GM18870 (cell line): ENCODE measurements at regions not wholly inside any gene's neighbourhood (a gene's known extent, or its start where the extent isn't known, plus 50 kb on each side); places are given as distances from the start of the nearest gene placed in this dataset.
"Not testable (repeated sequence)": the region's sequence is repeated elsewhere in the genome, so short reads cannot be mapped to it uniquely, and the experiment has no call there.

Source experiments
- ATAC-seq: cut with Tn5 transposase; IDR thresholded peaks from one replicate; pipeline ENCODE4 v1.9.1; 2021; ENCODE audit warnings: moderate library complexity; ENCODE audit not compliant: unreplicated experiment

DNA sequence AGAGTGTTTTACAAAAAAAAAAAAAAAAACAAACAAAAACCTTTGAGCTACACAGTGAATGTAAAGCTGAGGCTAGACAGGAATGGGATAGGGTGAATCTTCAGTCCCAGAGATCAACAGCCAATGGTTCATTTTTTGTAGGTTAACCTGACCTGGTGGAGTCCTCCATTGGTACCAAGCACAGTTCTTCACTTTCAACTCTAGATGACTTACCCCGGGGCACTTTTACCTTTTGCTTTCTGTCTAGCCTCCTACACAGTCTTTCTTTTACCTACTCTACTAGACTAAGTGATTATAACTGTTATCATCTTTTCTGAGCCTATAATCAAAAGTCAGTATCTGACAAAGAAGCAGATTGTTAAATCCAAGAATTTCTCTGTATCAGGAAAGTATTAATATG, 50.9 kb downstream of the ANXA2R start:
- no peak for ATAC-seq

DNA sequence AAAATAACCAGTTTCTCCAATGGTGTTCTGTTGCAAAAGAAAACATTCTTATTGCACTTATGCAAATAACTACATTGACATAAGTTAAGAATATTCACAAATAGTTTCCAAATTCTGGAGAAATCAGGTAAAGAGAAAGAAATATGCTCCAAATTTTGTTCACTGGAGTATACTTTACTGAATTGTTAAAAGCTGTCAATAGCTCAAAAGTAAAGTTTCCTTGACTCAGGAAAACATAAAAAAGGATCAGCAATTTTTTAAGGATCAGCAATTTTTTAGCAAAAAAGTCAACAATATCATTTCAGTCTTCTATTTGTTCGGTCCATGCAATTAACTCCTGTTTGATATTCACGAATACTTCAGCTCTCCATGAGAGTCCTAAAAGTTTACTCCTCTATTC, 51.6 kb downstream of the ANXA2R start:
- no peak for ATAC-seq

DNA sequence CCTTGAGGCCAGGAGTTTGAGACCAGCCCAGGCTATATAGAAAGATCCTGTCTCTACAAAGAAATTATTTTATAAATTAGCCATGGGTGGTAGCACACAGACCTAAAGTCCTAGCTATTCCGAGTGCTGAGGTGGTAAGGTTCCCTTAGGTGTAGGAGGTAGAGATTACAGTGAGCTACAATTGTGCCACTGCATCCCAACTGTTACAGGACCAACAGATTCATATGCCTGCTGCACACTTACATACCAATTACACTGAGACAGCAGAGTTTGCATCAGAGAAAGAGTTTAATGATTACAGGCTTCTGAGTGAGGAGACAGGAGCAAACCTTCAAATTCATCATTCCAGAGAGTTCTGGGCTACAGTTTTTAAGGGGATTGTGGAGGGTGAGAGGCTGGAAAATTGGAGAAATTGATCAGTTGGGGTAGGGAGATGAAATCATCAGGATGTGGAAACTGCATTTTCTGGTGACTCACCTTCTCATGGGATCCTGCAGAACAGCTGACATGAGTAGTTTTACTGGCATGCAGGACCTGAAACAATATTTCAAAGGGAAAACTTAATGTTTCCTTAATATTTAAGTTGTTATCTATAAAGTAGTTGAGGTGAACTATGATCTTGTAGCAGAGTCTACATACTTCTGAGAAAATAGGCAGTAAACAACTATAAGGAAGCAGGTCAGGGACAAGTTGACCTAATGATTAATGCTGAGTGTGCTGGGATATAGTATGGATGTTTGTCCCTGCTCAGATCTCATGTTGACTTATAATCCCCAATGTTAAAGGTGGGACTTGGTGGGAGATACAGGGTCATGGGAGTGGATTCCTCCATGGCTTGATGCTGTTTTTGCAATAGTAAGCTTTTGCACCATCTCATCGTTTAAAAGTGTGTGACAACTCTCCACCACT, 54.7 kb downstream of the ANXA2R start:
- ATAC-seq = no peak

DNA sequence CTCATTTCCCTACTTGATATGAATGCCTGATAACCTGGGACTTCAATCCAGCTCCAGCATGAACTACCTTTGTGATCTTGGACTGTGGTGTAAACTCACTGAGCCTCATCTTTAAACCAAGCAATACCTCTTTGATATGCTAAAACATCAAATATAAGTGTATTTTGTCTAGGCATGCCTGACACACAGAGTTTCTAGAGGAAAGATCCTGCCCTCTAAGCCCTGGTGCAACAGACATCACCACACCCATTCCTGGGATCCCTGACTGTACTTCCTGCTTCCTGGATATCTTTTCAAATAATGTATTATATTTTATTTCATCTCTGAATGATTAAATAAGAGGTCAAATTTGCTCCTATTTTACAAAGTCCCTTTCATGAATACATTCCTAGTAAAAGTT, 55.8 kb downstream of the ANXA2R start:
- ATAC-seq = no peak

DNA sequence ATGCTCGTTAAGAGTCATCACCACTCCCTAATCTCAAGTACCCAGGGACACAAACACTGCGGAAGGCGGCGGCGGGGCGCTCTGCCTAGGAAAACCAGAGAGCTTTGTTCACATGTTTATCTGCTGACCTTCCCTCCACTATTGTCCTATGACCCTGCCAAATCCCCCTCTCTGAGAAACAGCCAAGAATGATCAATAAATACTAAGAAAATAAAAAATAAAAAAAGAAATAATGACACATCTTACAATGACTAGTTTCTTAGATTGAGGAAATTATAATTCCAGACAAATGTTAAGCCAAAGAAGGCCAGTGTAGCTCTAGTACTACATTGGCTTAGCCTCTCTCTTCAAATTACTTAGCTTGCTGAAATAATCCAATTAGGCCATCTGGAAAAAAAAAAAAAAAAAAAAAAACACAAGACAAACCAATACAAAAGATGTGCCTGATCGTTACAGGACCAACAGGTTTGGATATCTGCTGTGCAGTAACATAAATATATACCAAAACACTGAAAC, 58.0 kb downstream of the ANXA2R start:
- ATAC-seq = no peak

DNA sequence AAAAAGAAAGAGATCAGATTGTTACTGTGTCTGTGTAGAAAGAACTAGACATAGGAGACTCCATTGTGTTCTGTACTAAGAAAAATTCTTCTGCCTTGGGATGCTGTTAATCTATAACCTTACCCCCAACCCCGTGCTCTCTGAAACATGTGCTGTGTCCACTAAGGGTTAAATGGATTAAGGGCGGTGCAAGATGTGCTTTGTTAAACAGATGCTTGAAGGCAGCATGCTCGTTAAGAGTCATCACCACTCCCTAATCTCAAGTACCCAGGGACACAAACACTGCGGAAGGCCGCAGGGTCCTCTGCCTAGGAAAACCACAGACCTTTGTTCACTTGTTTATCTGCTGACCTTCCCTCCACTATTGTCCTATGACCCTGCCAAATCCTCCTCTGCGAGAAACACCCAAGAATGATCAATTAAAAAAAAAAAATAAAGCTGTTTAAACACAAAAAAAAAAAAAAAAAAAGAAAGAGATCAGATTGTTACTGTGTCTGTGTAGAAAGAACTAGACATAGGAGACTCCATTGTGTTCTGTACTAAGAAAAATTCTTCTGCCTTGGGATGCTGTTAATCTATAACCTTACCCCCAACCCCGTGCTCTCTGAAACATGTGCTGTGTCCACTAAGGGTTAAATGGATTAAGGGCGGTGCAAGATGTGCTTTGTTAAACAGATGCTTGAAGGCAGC, 58.6 kb downstream of the ANXA2R start:
- ATAC-seq = not testable (repeated sequence)

DNA sequence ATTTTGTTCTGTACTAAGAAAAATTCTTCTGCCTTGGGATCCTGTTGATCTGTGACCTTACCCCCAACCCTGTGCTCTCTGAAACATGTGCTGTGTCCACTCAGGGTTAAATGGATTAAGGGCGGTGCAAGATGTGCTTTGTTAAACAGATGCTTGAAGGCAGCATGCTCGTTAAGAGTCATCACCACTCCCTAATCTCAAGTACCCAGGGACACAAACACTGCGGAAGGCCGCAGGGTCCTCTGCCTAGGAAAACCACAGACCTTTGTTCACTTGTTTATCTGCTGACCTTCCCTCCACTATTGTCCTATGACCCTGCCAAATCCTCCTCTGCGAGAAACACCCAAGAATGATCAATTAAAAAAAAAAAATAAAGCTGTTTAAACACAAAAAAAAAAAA, 59.1 kb downstream of the ANXA2R start:
- ATAC-seq = not testable (repeated sequence)

DNA sequence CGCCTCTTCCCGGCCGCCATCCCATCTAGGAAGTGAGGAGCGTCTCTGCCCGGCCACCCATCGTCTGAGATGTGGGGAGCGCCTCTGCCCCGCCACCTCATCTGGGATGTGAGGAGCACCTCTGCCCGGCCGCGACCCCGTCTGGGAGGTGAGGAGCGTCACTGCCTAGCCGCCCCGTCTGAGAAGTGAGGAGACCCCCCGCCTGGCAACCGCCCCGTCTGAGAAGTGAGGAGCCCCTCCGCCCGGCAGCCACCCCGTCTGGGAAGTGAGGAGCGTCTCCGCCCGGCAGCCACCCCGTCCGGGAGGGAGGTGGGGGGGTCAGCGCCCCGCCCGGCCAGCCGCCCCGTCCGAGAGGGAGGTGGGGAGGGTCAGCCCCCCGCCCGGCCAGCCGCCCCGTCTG, 59.7 kb downstream of the ANXA2R start:
- ATAC-seq = not testable (repeated sequence)

DNA sequence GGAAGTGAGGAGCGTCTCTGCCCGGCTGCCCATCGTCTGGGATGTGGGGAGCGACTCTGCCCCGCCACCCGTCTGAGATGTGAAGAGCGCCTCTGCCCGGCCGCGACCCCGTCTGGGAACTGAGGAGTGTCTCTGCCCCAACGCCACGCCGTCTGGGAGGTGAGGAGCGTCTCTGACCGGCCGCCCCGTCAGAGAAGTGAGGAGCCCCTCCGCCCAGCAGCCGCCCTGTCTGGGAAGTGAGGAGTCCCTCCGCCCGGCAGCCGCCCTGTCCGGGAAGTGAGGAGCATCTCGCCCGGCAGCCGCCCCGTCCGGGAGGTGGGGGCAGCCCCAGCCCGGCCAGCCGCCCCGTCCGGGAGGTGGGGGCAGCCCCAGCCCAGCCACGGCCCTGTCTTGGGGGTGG, 60.9 kb downstream of the ANXA2R start:
- ATAC-seq = not testable (repeated sequence)

DNA sequence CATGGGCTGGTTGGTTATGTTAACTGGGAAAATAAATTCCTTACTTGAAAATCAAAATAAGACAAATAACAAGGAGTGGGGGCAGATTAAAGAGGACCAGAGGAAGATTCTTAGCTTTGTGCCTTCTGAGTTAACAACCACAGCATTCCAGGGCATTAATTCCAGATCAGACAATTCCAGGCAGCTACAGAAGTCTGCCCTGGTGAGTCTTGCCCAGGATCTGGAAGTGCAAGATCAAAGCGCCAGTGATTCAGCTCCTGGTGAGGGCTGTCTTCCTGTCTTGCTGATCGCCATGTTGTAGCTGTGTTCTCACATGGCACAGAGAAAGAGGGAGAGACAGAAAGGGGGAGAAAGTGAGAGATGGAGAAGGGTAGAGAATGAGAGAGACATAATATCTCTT, 65.6 kb downstream of the ANXA2R start:
- no peak for ATAC-seq

DNA sequence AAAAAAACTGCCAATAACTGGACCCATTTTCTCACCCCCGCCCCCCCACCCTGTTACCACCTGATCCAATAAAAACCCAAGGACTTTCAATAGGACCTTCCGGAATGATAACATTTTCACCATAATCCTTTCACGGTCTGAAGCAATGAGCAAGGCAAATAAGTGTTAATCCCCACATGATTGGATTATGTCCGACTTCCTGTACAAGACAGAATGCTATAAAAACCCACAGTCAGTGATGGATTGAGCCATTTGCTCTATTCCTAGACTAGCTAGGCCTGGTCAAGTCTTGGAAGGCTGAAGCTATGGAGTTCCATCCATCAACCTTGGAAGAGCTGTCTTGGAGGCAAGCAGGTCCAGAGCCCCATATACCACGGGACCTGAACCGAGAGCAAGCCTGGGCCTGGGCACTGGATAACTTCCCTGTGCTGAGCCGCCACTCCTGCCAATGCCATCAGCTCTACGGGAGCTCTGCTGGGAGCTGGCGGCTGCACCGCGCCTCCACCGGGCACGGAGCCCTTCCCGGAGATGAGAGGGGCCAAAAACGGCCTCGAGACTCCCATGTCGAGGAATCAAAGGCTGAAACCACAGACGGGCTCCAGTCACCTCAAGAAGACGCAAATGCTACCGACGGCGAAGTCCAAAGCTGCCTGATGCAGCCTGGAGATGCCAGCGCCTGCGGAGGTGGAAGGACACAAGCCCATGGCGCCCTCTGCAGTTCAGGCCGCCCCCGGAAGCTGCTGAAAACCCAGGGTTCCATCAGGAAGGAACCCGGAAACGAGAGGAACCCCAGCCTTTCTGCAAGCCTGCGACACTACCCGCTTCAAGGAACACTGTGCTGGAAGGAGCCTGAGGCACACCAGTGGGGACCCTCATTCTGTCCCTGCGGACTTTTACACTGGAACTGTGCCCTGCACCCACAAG, 69.2 kb downstream of the ANXA2R start:
- ATAC-seq = no peak

DNA sequence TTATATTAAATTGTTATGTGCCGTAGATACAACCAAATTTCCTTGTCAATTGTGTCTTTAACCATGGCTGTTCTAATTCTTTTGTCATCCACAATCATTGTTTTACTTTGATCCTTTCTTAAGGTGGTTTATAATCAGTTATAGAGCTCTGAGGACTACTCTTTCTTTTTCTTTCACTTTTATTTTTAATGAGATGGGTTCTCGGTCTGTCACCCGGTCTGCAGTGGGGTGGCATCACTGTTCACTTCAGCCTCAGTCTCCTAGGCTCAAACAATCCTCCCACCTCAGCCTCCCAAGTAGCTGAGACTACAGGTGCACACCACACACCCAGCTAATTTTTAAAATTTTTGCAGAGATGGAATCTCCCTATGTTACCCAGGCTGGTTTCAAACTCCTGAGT, 74.2 kb downstream of the ANXA2R start:
- no peak for ATAC-seq

DNA sequence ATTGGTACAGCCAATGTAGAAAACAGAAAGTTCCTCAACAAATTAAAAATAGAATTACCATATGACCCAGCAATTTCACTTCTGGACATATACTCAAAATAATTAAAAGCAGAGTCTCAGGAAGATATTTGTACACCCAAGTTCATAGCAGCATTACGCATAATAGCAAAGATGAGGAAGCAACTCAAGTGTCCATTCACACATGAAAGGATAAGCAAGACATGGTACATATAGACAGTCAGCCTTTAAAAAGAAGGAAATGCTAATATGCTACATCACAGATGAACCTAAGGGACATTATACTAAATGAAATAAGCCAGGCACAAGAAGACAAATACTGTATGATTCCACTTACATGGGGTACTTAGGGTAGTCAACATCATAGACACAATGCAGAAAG, 76.7 kb downstream of the ANXA2R start:
- ATAC-seq = no peak

DNA sequence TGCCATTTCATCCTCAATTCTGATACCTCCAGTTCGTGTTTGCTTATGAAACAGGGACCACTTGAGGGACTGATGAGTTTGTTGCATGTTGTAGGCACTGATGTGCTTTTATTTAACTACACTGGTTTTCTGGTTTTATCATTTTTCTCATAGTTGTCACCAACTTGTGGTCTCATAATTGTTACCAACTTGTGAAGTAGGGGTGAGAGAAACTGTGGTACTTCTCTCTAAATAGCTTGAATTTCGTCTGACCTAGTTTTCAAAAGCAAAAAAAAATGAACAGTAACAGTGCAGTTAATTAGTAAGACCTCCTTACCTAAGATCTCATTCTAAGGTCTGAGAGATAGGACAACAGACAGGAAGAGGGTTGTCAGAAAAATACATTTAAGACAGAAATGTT, 78.0 kb downstream of the ANXA2R start:
- ATAC-seq = no peak

DNA sequence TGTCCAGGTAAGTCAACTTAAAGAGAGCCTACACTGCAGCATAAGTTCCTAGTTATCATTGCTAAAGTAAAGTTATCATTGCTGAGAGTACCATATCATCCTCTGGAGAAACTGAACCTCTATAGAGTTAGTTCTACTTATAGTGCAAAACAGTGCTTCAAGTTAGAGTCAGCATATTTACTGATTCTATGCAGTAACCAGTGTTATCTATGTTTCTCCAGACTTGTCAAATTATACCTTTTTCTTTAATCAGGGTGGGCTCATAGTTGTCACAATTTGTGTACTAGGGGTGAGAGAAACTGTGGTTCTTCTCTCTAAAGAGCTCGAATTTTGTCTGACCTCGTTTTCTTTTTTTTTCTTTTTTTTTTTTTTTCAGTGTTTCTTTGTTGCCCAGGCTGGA, 79.6 kb downstream of the ANXA2R start:
- no peak for ATAC-seq

DNA sequence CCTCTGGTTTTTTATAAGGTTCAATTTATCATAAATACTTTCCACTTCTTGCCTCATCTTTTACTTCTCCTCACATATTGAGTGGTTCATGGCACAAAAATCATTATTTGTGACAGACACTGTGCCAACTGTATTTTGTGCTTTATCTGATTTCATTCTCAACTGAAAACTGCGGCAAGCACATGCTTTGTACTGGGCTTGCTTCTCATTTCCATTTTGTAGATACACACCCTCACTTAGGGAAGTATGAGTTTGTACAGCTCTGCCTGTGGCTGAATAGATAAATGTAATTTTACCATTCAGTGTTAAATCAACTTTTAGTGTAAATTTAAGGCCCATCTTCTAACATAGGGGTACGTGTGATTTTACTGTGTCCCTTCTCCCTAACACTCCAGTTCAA, 83.6 kb downstream of the ANXA2R start:
- ATAC-seq = no peak

DNA sequence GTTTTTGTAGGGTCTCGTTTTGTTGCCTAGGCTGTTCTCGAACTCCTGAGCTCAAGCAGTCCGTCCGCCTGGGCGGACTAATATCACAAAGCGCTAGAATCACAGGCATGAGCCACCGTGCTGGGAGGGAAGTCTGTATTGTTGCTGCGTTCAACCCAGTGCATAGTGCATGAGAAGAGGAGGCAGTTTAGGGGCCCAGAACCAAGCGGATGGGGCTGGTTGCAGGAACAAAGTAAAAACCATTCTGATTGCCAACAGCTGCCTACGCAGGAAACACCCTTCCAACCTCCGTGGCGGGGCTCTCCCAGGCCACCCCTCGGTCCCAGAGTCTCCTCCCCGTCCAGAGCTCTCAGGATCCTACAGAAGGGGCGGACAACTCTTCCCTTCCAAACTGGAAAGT, 87.1 kb downstream of the ANXA2R start:
- no peak for ATAC-seq

DNA sequence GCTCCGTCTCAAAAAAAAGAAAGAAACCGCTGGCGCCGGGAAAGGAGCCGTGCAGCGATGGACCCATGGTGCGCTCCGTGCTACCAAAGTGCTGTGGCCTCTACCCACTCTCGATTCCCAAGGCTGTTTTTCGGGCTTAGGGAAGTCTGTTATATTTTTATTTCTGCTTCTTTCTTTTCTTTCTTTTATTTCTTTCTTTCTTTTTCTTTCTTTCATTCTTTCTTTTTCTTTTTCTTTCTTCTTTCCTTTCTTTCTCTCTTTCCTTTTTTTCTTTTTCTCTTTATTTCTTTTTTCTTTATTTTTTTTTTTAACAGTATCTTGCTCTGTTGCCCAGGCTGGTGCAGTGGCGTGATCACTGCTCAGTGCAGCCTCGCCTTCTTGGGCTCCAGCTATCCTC, 87.5 kb downstream of the ANXA2R start:
- ATAC-seq = no peak

DNA sequence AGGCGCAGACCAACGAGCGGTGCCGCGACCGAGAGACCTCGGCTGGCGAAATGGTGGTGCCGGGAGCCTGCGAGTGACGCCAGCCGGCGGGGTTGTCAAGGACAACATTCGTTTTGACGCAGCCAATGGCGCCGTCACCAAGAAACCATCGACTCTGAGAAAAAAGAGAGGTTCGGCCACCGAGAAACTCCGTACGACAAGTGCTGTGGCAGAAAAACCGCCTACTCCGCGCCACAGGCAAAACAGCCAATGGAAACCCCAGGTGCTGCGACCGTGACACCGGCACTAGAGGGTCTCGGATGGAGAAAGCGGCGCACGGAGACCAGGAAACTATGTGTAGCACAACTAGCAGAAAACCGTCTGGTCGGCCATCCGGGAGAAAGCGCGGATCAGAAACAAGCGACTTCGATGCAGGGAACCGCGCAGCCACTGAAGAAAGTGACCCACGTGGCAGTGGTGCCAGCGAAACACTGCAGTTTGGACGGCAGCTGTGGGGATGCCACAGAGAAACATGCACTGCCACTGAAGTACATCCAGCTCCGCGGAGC, 88.8 kb downstream of the ANXA2R start:
- ATAC-seq = no peak

DNA sequence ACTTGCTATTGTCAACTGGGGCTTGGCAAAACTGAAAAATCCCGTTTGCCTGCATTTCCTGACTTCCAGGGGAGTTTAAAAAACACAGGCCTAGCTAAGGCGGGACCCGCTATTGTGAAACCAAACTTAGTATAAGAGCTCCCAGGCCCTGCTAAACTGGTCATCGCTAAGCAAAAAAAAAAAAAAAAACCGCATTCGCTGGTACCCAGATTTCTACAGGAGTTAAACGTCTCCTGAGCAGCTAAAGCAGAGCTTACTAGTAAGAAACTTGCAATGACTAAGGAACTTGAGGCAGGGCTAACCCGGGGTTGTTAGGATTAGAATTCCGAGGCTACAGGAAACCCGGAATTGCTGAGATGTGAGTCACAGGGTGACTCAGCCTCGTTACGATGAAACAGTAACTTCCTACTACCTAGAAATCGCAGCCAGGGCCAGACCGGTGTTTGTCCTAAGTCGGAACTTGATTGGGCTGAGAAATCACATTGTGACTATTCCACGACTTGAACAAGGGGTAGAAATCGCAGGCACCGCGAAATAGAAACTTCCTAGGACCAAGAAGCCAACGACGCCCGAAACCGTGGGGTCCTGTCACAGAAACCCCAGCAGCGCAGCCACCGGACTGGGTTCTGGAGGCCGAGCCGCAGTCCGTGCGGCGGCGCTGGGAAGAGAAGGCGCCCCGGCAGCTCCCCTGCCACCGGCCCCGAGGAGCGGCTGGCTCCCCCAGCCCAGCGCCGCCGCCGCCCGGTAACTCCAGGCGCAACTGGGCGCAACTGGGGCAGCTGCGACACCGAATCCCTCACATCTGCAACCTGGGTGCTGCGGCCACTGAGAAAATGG, 89.4 kb downstream of the ANXA2R start:
- peak; percentile 30 for ATAC-seq
